ENCODE measurements at regions not wholly inside any gene's neighbourhood (a gene's known extent, or its start where the extent isn't known, plus 50 kb on each side); places are given as distances from the start of the nearest gene placed in this dataset.
"Not testable (repeated sequence)": the region's sequence is repeated elsewhere in the genome, so short reads cannot be mapped to it uniquely, and the experiment has no call there.

DNA sequence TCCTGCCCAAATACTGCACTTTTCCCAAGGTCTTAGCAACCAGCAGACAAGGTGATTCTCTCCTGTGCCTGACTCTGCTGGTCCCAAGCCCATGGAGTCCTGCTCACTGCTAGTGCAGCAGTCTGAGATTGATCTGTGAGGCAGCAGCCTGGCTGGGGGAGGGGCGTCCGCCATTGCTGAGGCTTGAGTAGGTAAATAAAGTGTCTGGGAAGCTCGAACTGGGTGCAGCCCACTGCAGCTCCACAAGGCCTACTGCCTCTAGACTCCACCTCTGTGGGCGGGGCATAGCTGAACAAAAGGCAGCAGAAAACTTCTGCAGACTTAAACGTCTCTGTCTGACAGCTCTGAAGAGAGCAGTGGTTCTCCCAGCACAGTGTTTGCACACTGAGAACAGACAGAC, 258.7 kb downstream of the ABCC12 start:
- not testable (repeated sequence) for DNase-seq

- no peak for DNase-seq
These were observed 260.6 kb downstream of the ABCC12 start for GRCh38 chr16:47895146-47895545.

- DNase-seq = no peak
These were observed 262.8 kb downstream of the ABCC12 start for GRCh38 chr16:47892999-47893398.

DNA sequence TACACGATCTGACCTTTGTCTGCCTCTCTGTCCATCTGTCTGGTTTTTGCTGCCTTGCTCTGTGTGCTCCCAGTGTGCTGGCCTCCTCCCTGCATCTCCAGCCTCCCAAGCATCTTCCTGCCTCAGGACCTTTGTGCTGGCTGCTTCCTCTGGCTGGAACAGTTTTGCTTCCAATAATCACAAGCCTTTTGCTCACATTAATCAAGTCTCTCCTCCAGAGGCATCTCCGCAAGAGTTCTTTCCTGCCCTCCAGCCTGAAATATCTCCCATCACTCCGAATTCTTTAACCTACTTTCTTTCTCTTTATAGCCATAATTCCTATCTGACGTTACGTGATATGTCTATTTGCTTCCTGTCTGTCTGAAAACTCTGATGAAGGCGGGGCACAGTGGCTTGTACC, 267.1 kb downstream of the ABCC12 start:
- no peak for DNase-seq

DNA sequence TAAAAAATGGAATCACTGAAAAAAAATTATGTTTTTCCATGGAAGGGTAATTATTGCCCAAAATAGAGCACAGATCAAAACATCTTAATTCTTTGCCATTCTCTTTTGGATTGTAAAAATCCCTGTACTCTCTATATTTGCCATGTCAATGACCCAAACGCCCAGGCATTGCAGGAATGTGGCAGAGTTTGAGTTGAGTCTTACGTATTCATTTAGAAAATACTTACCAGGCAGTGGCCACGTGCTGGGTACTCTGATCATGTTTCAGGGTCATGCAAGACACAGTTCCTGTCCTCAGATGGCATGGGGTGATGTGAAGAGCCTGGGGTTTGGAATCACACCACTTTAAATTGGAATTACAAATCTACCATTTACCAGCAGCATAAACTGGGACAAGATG, 267.7 kb downstream of the ABCC12 start:
- no peak for DNase-seq

- DNase-seq = no peak
These were observed 268.3 kb downstream of the ABCC12 start for GRCh38 chr16:47887496-47887895.

- no peak for DNase-seq
These were observed 269.0 kb downstream of the ABCC12 start for GRCh38 chr16:47886631-47887415.

DNA sequence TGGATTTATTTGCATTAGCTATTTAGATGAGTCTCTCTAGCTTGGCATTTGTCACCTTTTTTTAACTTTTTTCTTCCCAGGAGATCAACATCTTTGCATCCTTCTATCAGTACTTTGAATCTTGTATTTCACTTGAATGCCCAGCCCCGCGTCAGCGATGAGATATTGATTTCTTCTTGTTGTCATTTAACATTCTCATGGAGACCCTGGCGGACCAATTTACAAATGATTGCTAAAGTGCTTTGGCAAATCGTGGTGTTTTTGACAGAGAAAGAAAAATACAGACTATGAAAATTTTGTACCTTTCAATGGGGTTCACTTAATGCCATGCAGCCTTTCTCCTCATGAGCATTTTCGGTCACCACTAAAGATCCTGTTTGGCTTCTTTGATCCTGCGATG, 269.7 kb downstream of the ABCC12 start:
- no peak for DNase-seq

GRCh38 chr16:47885489-47885888, 270.3 kb downstream of the ABCC12 start:
- no peak for DNase-seq

- no peak for DNase-seq
These were observed 271.6 kb downstream of the ABCC12 start for GRCh38 chr16:47884116-47884725.

GRCh38 chr16:47881574-47881973, 274.2 kb downstream of the ABCC12 start:
- no peak for DNase-seq

GRCh38 chr16:47880653-47881052, 275.1 kb downstream of the ABCC12 start:
- DNase-seq = no peak

- DNase-seq = no peak
These were observed 278.6 kb downstream of the ABCC12 start for GRCh38 chr16:47877166-47877565.

DNA sequence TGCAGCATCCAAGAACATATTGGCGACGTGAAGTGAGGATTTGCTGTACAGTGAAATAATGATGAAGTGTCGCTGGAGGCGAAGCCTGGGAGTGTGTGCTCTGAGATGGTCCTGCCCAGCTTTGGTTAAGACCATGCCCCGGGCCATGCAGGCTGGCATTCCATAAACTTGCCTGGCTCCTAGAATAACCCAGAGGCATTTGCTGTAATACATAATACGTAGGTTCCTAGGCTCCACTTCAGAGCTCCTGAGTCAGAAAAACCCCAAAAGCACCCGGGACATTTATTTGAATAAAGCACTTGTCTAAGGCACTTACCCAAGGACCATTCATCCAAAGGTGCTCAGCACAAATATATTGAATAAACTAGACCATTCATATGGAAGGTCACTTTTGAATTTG, 279.3 kb downstream of the ABCC12 start:
- no peak for DNase-seq

- no peak for DNase-seq
These were observed 282.4 kb downstream of the ABCC12 start for GRCh38 chr16:47873434-47873833.

DNA sequence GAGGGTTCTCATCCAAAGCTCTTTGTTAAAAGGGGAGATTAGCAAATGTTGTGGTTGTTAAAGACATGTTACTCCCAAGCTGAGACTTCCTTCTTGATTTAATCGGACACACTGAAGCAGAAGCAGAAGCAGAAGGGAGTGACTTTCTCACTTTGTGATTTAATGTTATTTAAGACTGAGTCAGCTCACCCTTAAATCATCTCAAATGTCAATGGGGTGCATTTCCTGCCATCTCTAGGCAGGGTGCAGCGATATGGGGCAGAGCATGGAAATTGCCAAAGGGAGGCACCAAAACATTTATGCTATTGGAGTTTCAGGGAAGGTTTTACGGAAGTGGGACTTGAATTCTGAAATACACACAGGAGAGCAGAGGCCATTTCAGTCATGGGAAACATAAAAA, 283.6 kb downstream of the ABCC12 start:
- DNase-seq = no peak

- no peak for DNase-seq
These were observed 289.4 kb downstream of the ABCC12 start for GRCh38 chr16:47866423-47866822.

- DNase-seq = no peak
These were observed 290.4 kb downstream of the ABCC12 start for GRCh38 chr16:47865337-47865855.

DNA sequence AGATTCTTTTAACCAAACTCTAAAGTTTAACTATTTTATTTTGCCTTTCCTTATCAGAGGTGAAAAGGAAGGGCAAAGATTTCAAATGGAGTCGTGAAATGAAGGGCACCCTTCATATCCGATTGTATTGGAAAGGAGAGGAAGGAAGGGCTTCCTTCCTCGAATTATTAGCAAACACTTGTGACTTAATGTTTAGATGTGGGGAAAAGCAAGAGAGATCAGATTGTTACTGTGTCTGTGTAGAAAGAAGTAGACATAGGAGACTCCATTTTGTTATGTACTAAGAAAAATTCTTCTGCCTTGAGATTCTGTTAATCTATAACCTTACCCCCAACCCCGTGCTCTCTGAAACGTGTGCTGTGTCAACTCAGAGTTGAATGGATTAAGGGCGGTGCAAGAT, 291.5 kb downstream of the ABCC12 start:
- not testable (repeated sequence) for DNase-seq

DNA sequence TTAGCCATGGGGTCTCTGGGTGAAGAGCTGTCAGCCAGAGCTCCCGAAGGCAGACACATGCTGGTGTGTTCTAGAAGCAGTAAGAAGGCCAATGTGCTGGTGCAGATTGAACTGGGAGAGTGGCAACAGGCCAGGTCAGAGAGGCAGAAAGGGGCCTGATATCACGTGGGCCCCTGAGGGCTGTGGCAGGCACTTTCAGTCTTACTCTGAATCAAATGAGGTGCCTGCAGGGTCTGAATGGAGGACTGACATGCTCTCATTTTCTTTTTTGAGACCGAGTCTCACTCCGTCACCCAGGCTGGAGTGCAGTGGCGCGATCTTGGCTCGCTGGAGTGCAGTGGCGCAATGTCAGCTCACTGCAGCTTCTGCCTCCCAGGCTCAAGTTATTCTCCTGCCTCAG, 293.8 kb downstream of the ABCC12 start:
- no peak for DNase-seq

DNA sequence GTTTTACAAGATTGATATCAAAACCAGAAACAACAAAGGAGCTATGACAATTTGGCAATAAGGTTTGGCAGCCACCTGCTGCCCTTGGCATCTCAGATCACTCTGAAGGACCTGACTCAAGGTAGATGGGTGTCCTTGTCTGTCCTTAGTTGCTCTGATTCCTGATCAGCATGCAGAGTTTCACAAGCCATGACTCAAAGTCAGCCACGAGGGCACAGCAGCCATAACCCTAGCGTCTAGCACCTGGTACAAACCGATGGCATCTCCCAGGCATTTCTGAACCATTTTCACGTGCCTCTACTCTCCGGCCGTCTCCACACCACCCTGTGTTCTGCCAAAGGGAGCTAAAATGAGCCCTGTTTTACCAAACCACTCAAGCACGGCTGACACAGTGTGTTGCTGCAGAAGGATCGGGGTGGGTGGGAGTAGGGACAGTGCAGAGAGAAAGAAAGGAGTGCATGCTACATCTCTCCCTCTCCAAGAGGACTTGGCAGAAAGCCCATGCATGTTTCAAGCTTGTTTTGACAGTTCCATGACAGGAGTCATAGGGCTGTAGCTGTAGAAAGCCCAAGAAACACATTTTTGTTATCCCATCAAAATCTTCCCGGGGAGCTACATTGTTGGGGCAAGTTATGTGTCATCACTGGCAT, 297.3 kb downstream of the ABCC12 start:
- DNase-seq = no peak

- DNase-seq = no peak
These were observed 300.4 kb downstream of the ABCC12 start for GRCh38 chr16:47855431-47855830.

DNA sequence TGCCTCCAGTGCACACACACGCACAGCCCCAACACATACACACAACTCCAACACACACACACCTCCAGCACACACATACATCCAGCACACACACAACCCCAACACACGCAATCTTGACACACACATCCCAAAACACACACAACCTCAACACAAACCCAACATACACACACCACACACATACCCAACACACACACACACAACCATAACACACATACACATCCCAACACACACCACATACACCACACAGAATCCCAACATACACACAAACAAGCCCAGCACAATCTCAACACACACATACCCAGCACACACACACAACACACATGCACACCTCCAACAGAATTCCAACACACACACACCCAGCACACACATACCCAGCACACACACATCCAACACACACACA, 301.1 kb downstream of the ABCC12 start:
- DNase-seq = no peak

- no peak for DNase-seq
These were observed 302.8 kb downstream of the ABCC12 start for GRCh38 chr16:47852991-47853390.
